H1 (cell line): ENCODE measurements at regions not wholly inside any gene's neighbourhood (a gene's known extent, or its start where the extent isn't known, plus 50 kb on each side); places are given as distances from the start of the nearest gene placed in this dataset.

Experiments
- CTCF ChIA-PET: fragments of 300-600 bp; sonication (Branson Sonifier 250); formaldehyde crosslinking; loops from one replicate; lab custom pipeline; 2021; ENCODE audit not compliant: partially characterized antibody; lab: Charles Lee
- POLR2A ChIA-PET: fragments of 300-600 bp; sonication (Branson Sonifier 250); formaldehyde crosslinking; loops from one replicate; lab custom pipeline; 2021; ENCODE audit warnings: inconsistent platforms; ENCODE audit not compliant: partially characterized antibody; lab: Charles Lee
- DNase-seq, 2 experiments: peaks; one replicate each; pipeline versions ENCODE4 v3.0.0 to v3.0.0-alpha.2; 2010 to 2022; ENCODE audit warnings: low spot score in 2 of 2, low read depth in 1 of 2, mixed read lengths in 1 of 2
- FAIRE-seq: peaks from 2 replicates; lab custom pipeline; 2011; peaks lifted over from hg19 to GRCh38; lab: Jason Lieb, UNC
- H2AFZ ChIP-seq: 2 replicates; pipeline ENCODE4 v1.8.1; 2012; ENCODE audit warnings: low read length, inconsistent platforms
- H2AK5ac ChIP-seq: 2 replicates; pipeline ENCODE4 v1.6.1; 2013; ENCODE audit warnings: low read depth, low read length
- H2BK120ac ChIP-seq: replicated peaks from 2 replicates; pipeline ENCODE3; 2013; ENCODE audit warnings: low read depth, low read length, inconsistent platforms
- H2BK12ac ChIP-seq: 2 replicates; pipeline ENCODE4 v1.6.1; 2013; ENCODE audit warnings: low read depth, low read length
- H2BK15ac ChIP-seq: 2 replicates; pipeline ENCODE4 v1.6.1; 2013; ENCODE audit warnings: low read length
- H2BK20ac ChIP-seq: 2 replicates; pipeline ENCODE4 v1.6.1; 2013; ENCODE audit warnings: low read length
- H2BK5ac ChIP-seq: 2 replicates; pipeline ENCODE4 v1.6.1; 2013; ENCODE audit warnings: low read depth, low read length
- H3K14ac ChIP-seq: 2 replicates; pipeline ENCODE4 v1.6.1; 2013; ENCODE audit warnings: inconsistent platforms; ENCODE audit not compliant: insufficient read length
- H3K18ac ChIP-seq: 2 replicates; pipeline ENCODE4 v1.6.1; 2013; ENCODE audit warnings: low read length; ENCODE audit errors: extremely low read depth
- H3K23ac ChIP-seq: 2 replicates; pipeline ENCODE4 v1.6.1; 2013; ENCODE audit warnings: inconsistent platforms; ENCODE audit not compliant: insufficient read length
- H3K23me2 ChIP-seq: 2 replicates; pipeline ENCODE4 v1.6.1; 2013; ENCODE audit warnings: low read depth, low read length
- H3K27ac ChIP-seq: 2 replicates; pipeline ENCODE4 v1.6.1; 2011; ENCODE audit warnings: low read depth, low read length, inconsistent platforms
- H3K27me3 ChIP-seq, 4 experiments: replicated peaks in 1 of 4; 1 replicate in 1 of 4; 2 replicates in 3 of 4; pipeline versions ENCODE4 v1.6.1 to v1.8.1; 2011 to 2013; ENCODE audit warnings: low read length in 3 of 4, mild to moderate bottlenecking in 3 of 4, inconsistent platforms in 2 of 4, mixed read lengths in 2 of 4, moderate library complexity in 1 of 4; ENCODE audit not compliant: control insufficient read depth in 3 of 4, insufficient read depth in 3 of 4; ENCODE audit errors: extremely low read depth in 1 of 4
- H3K36me3 ChIP-seq, 4 experiments: 2 replicates each; pipeline versions ENCODE4 v1.6.1 to v1.8.1; 2011 to 2013; ENCODE audit warnings: mild to moderate bottlenecking in 4 of 4, low read length in 3 of 4, moderate library complexity in 2 of 4, control low read depth in 1 of 4, inconsistent platforms in 1 of 4; ENCODE audit not compliant: insufficient read depth in 4 of 4, control insufficient read depth in 2 of 4
- H3K4ac ChIP-seq: replicated peaks from 2 replicates; pipeline ENCODE3; 2013; ENCODE audit warnings: low read length, low read depth, mixed read lengths, inconsistent platforms; ENCODE audit not compliant: insufficient read length
- H3K4me1 ChIP-seq, 4 experiments: replicated peaks in 1 of 4; 1 replicate in 1 of 4; 2 replicates in 3 of 4; pipeline versions ENCODE4 v1.6.1 to v1.8.1; 2011 to 2013; ENCODE audit warnings: low read length in 3 of 4, inconsistent platforms in 2 of 4, mixed read lengths in 1 of 4; ENCODE audit not compliant: insufficient read depth in 4 of 4, control insufficient read depth in 3 of 4
- H3K4me2 ChIP-seq, 2 experiments: 2 replicates each; pipeline versions ENCODE4 v1.6.1 to v1.8.1; 2011 to 2013; ENCODE audit warnings: low read depth in 2 of 2, low read length in 2 of 2, control low read depth in 1 of 2, inconsistent platforms in 1 of 2, mild to moderate bottlenecking in 1 of 2; ENCODE audit not compliant: insufficient read depth in 1 of 2
- H3K4me3 ChIP-seq, 4 experiments: fragments of 200-600, 300-600 bp in 1 of 4; sonication (generic), shearing (Covaris generic), sonication (Bioruptor Twin) in 1 of 4; 2 replicates each; pipeline versions ENCODE4 v1.5.1 to v1.8.1; 2011 to 2016; ENCODE audit warnings: low read length in 4 of 4, low read depth in 3 of 4, control low read depth in 2 of 4, inconsistent platforms in 2 of 4, mild to moderate bottlenecking in 2 of 4, mixed read lengths in 1 of 4, moderate library complexity in 1 of 4; ENCODE audit not compliant: insufficient read depth in 2 of 4; ENCODE audit errors: extremely low read depth in 1 of 4
- H3K56ac ChIP-seq: replicated peaks from 2 replicates; pipeline ENCODE3; 2013; ENCODE audit warnings: low read depth, mild to moderate bottlenecking, mixed read lengths, low read length, inconsistent platforms; ENCODE audit not compliant: insufficient read length
- H3K79me1 ChIP-seq: 2 replicates; pipeline ENCODE4 v1.6.1; 2013; ENCODE audit warnings: low read depth, low read length, control low read depth
- H3K79me2 ChIP-seq, 2 experiments: 2 replicates each; pipeline versions ENCODE4 v1.6.1 to v1.8.1; 2012 to 2013; ENCODE audit warnings: low read length in 2 of 2, mild to moderate bottlenecking in 2 of 2, inconsistent platforms in 1 of 2; ENCODE audit not compliant: insufficient read depth in 2 of 2, control insufficient read depth in 1 of 2
- H3K9ac ChIP-seq, 4 experiments: replicated peaks in 1 of 4; 1 replicate in 1 of 4; 2 replicates in 3 of 4; pipeline versions ENCODE4 v1.6.1 to v1.8.1; 2011 to 2013; ENCODE audit warnings: low read depth in 3 of 4, low read length in 3 of 4, control low read depth in 2 of 4, mild to moderate bottlenecking in 2 of 4, moderate library complexity in 2 of 4, inconsistent platforms in 1 of 4; ENCODE audit errors: extremely low read depth in 1 of 4
- H3K9me3 ChIP-seq, 2 experiments: 2 replicates each; pipeline versions ENCODE4 v1.6.1 to v1.8.1; 2012 to 2013; ENCODE audit warnings: mild to moderate bottlenecking in 2 of 2, moderate library complexity in 2 of 2, control low read depth in 1 of 2, inconsistent platforms in 1 of 2, low read depth in 1 of 2, low read length in 1 of 2, mixed read lengths in 1 of 2; ENCODE audit not compliant: insufficient read depth in 2 of 2
- H4K20me1 ChIP-seq, 2 experiments: replicated peaks in 1 of 2; 2 replicates each; pipeline versions ENCODE3 to v1.8.1; 2011 to 2013; ENCODE audit warnings: inconsistent platforms in 2 of 2, low read length in 2 of 2, mild to moderate bottlenecking in 1 of 2; ENCODE audit not compliant: insufficient read depth in 2 of 2, control insufficient read depth in 1 of 2
- H4K5ac ChIP-seq: 2 replicates; pipeline ENCODE4 v1.6.1; 2013; ENCODE audit warnings: low read length, low read depth, mixed read lengths, inconsistent platforms; ENCODE audit not compliant: insufficient read length
- H4K8ac ChIP-seq: 2 replicates; pipeline ENCODE4 v1.8.0; 2013; ENCODE audit warnings: mild to moderate bottlenecking, moderate library complexity, low read length, inconsistent platforms; ENCODE audit not compliant: insufficient read depth; ENCODE audit errors: extremely low read depth
- H4K91ac ChIP-seq: replicated peaks from 2 replicates; pipeline ENCODE3; 2013; ENCODE audit warnings: low read length, mixed read lengths, inconsistent platforms; ENCODE audit not compliant: insufficient read length
- KDM4A ChIP-seq: IDR thresholded peaks from one replicate; pipeline ENCODE4 v1.7.1; 2012; ENCODE audit warnings: low read depth, mild to moderate bottlenecking, moderate library complexity, low read length, inconsistent platforms; ENCODE audit not compliant: severe bottlenecking
- TAF1 ChIP-seq: IDR thresholded peaks from 2 replicates; pipeline ENCODE4 v1.6.1; 2011; ENCODE audit warnings: mild to moderate bottlenecking, low read depth, low read length
- WGBS, 2 experiments: shearing (Covaris generic) in 1 of 2; methylation state at CpG; one replicate each; pipeline versions ENCODE4 v1.1.6 to v1.1.7; 2013 to 2015; ENCODE audit warnings: low lambda C conversion rate in 2 of 2, mixed read lengths in 2 of 2, inconsistent platforms in 1 of 2, low coverage in 1 of 2, missing lambda C conversion rate in 1 of 2; ENCODE audit not compliant: insufficient replicate concordance in 2 of 2, insufficient coverage in 1 of 2, insufficient read length in 1 of 2; ENCODE audit errors: extremely low coverage in 1 of 2, missing lambda C conversion rate in 1 of 2; 5-methylcytosine and 5-hydroxymethylcytosine counted together

DNA sequence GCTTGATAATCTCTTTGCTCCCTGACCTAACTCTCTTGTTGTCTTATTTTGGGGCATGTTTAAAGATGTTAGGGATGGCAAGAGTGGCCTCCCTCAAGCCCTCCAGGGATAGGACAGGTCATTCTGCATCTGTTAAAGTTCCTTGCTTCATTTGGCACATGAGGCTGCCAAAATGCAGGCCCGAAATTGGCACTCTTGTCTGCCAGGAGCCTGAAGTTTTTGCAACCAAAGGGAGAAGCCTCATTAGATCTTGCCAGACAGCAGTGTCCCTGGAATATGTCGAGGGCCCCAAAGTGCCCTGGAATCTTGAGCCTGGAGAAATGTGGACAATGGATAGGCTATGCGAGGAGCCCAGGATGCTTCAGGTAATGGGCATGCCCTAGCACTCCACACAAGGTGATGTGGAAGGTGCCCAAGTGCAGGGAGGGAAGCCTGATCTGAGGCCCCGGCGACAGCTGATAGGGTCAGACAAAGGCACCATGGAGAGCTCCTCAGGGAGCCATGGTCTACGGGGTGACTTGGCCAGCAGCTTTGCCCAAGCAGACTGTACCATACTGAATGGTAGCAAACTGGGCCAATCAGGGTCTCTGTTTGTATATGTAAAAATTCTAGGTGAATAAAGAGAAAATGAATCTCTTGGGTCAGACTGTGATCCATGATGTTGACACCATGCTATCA lies 173.0 kb upstream of the WSCD2 start:
- Histone ChIP-seq H2BK15ac (no peak overlapping the region), H3K14ac (no peak overlapping the region), H2BK120ac (no peak overlapping the region), H3K23me2 (no peaks in the 10 kb centered on the region; the same call in 1 of the 2 replicates), H2BK12ac (no peak overlapping the region), H3K27ac (no peak overlapping the region), H3K4me1 (no peaks in the 10 kb centered on the region), H4K5ac (no peak overlapping the region), H3K36me3 (no peaks in the 10 kb centered on the region), H3K4me2 (no peak overlapping the region), H4K91ac (no peak overlapping the region), H3K56ac (no peak overlapping the region), H2AK5ac (no peak overlapping the region), H3K9ac (no peak overlapping the region), H3K79me1 (no peaks in the 10 kb centered on the region), H4K8ac (no peak overlapping the region), H3K9me3 (no peaks in the 10 kb centered on the region), H2BK5ac (no peak overlapping the region), H3K18ac (no peak overlapping the region), H2AFZ (no peak overlapping the region), H3K4ac (no peak overlapping the region), H3K79me2 (no peaks in the 10 kb centered on the region), H3K27me3 (0 out of 7 replicates have a peak, but pooled peaks cover 0 to 7% (median under 1%) of the 10 kb centered on the region in 4 experiments), H3K4me3 (no peak overlapping the region), H4K20me1 (no peaks in the 10 kb centered on the region), H2BK20ac (no peak overlapping the region), H3K23ac (no peak overlapping the region)
- FAIRE-seq (no peak), DNase-seq (no peak)
- no peak for TF ChIP-seq TAF1
- no peak for TF ChIP-seq KDM4A
- 73% methylated on average over 6 of the region's 6 CpGs; no CpG with 5 or more reads in 1 of the 2 experiments for WGBS, 2 experiments
- POLR2A ChIA-PET = no interaction called here
- CTCF ChIA-PET = interaction anchor here (0.7 to 1.2 kb wide), 3 partner anchors 27 to 1002 kb away, joined by 3 to 4 read pairs (median 4); no protein-coding TSS in a partner anchor
